Ishikawa (cell line): ENCODE measurements at regions not wholly inside any gene's neighbourhood (a gene's known extent, or its start where the extent isn't known, plus 50 kb on each side); places are given as distances from the start of the nearest gene placed in this dataset.

Experiments
- CEBPB ChIP-seq: IDR thresholded peaks from 2 replicates; pipeline ENCODE4 v1.6.1; 2012
- CREB1 ChIP-seq: IDR thresholded peaks from 2 replicates; pipeline ENCODE4 v1.6.1; 2012; ENCODE audit warnings: low read depth
- EGR1 ChIP-seq: IDR thresholded peaks from 2 replicates; pipeline ENCODE4 v1.6.1; 2012
- EP300 ChIP-seq: IDR thresholded peaks from 2 replicates; pipeline ENCODE4 v1.6.1; 2012; ENCODE audit warnings: borderline replicate concordance
- FOXM1 ChIP-seq: IDR thresholded peaks from 2 replicates; pipeline ENCODE4 v1.6.1; 2012; ENCODE audit warnings: low read depth, borderline replicate concordance
- NFIC ChIP-seq: IDR thresholded peaks from 2 replicates; pipeline ENCODE4 v1.6.1; 2012
- RAD21 ChIP-seq: IDR thresholded peaks from 2 replicates; pipeline ENCODE4 v1.6.1; 2012; ENCODE audit warnings: low read depth
- REST ChIP-seq: IDR thresholded peaks from 2 replicates; pipeline ENCODE4 v1.6.1; 2012; ENCODE audit warnings: low read depth, mild to moderate bottlenecking
- TAF1 ChIP-seq: IDR thresholded peaks from 2 replicates; pipeline ENCODE4 v1.6.1; 2012; ENCODE audit warnings: low read depth, mild to moderate bottlenecking
- TCF12 ChIP-seq: IDR thresholded peaks from 2 replicates; pipeline ENCODE4 v1.6.1; 2012; ENCODE audit warnings: low read depth
- TEAD4 ChIP-seq: IDR thresholded peaks from 2 replicates; pipeline ENCODE4 v1.6.1; 2012
- YY1 ChIP-seq: IDR thresholded peaks from 2 replicates; pipeline ENCODE4 v1.6.1; 2012; ENCODE audit warnings: low read depth
- ZBTB7A ChIP-seq: IDR thresholded peaks from 2 replicates; pipeline ENCODE4 v1.6.1; 2012; ENCODE audit warnings: low read depth
- TF ChIP-seq, protein P1 (sequence below): IDR thresholded peaks from 2 replicates; pipeline ENCODE4 v1.6.1; 2012
- TF ChIP-seq, protein P2 (sequence below): IDR thresholded peaks from 2 replicates; pipeline ENCODE4 v1.6.1; 2012

DNA sequence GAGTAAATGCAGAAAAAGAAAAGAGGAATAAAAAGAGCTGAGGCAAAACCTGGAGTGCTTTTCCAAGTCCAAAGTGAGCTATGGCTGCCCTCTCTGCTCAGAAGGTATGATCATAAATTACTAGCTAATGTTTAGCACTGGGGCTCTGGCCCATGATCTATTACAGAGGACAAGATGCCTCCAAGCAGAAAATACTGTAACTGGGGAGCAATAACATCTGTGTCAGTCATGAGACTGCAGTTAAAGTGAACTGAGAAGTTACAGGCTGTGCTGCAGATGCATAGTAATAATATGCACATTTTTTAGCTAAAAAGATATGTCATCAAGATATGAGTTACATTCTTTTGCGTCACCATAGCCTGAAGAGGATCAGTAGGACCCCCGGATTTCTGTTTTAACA is 209.4 kb upstream of the RBBP8 start:
- no peak for TF ChIP-seq REST
- no peak for TF ChIP-seq ZBTB7A
- TF ChIP-seq CREB1, result no peak
- TF ChIP-seq FOXM1, result no peak
- no peak for TF ChIP-seq CEBPB
- no peak for TF ChIP-seq YY1
- no peak for TF ChIP-seq RAD21
- no peak for TF ChIP-seq EGR1
- TF ChIP-seq, protein P1, sequence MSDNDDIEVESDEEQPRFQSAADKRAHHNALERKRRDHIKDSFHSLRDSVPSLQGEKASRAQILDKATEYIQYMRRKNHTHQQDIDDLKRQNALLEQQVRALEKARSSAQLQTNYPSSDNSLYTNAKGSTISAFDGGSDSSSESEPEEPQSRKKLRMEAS, result no peak
- no peak for TF ChIP-seq NFIC

GRCh38 chr18:22726469-22726868 is 206.7 kb upstream of the RBBP8 start:
- TF ChIP-seq EGR1, result no peak
- TF ChIP-seq TCF12, result no peak
- no peak for TF ChIP-seq TAF1
- TF ChIP-seq CEBPB, result no peak
- no peak for TF ChIP-seq RAD21
- TF ChIP-seq ZBTB7A, result no peak
- TF ChIP-seq, protein P2, sequence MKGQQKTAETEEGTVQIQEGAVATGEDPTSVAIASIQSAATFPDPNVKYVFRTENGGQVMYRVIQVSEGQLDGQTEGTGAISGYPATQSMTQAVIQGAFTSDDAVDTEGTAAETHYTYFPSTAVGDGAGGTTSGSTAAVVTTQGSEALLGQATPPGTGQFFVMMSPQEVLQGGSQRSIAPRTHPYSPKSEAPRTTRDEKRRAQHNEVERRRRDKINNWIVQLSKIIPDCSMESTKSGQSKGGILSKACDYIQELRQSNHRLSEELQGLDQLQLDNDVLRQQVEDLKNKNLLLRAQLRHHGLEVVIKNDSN, result no peak

GRCh38 chr18:22728016-22728415 is 205.1 kb upstream of the RBBP8 start:
- TF ChIP-seq FOXM1, result no peak
- TF ChIP-seq EP300, result no peak
- TF ChIP-seq YY1, result no peak

GRCh38 chr18:22728481-22729105 is 204.5 kb upstream of the RBBP8 start:
- TF ChIP-seq TAF1 (no peak), EGR1 (no peak)

GRCh38 chr18:22731398-22731797 is 201.7 kb upstream of the RBBP8 start:
- TF ChIP-seq TCF12 (no peak), TEAD4 (no peak), RAD21 (no peak)
- TF ChIP-seq, protein P2, result no peak

- no peak for TF ChIP-seq FOXM1
- no peak for TF ChIP-seq TEAD4
- TF ChIP-seq CEBPB, result no peak
- TF ChIP-seq YY1, result no peak
- TF ChIP-seq RAD21, result no peak
- TF ChIP-seq EGR1, result no peak
- TF ChIP-seq NFIC, result no peak
- no peak for TF ChIP-seq CREB1
- TF ChIP-seq, protein P1, result no peak
- no peak for TF ChIP-seq TAF1
- no peak for TF ChIP-seq ZBTB7A
- no peak for TF ChIP-seq TCF12
- TF ChIP-seq REST, result no peak
- no peak for TF ChIP-seq EP300
Observed at GRCh38 chr18:22734105-22734661, 198.9 kb upstream of the RBBP8 start.
